IMR-90 (cell line): ENCODE measurements at regions not wholly inside any gene's neighbourhood (a gene's known extent, or its start where the extent isn't known, plus 50 kb on each side); places are given as distances from the start of the nearest gene placed in this dataset.

Source experiments
- BHLHE40 ChIP-seq: fragments of 150-350 bp; IDR thresholded peaks from 2 replicates; pipeline ENCODE4 v1.6.1; 2016; ENCODE audit warnings: mild to moderate bottlenecking, low read depth, low read length
- CEBPB ChIP-seq: IDR thresholded peaks from 2 replicates; pipeline ENCODE4 v1.6.1; 2012; ENCODE audit warnings: low read depth, low read length, improper control_type of control experiment
- CHD1 ChIP-seq: IDR thresholded peaks from 2 replicates; pipeline ENCODE4 v1.6.1; 2012; ENCODE audit warnings: low read depth, low read length, improper control_type of control experiment
- MAZ ChIP-seq: IDR thresholded peaks from 2 replicates; pipeline ENCODE4 v1.6.1; 2012; ENCODE audit warnings: low read depth, mild to moderate bottlenecking, low read length, improper control_type of control experiment, moderate library complexity, borderline replicate concordance
- MXI1 ChIP-seq: IDR thresholded peaks from 2 replicates; pipeline ENCODE4 v1.6.1; 2012; ENCODE audit warnings: low read depth, mild to moderate bottlenecking, low read length, moderate library complexity, borderline replicate concordance
- POLR2A ChIP-seq: IDR thresholded peaks from 2 replicates; pipeline ENCODE4 v1.6.1; 2012; ENCODE audit warnings: mild to moderate bottlenecking, low read depth, low read length
- RAD21 ChIP-seq: IDR thresholded peaks from 2 replicates; pipeline ENCODE4 v1.6.1; 2012; ENCODE audit warnings: low read length, improper control_type of control experiment
- RFX5 ChIP-seq: IDR thresholded peaks from 2 replicates; pipeline ENCODE4 v1.8.0; 2012; ENCODE audit warnings: low read depth, mild to moderate bottlenecking, low read length, moderate library complexity
- TF ChIP-seq, protein P1 (sequence below): conservative IDR thresholded peaks from 2 replicates; pipeline ENCODE4 v1.5.1; 2012; ENCODE audit warnings: mild to moderate bottlenecking, low read depth, low read length, improper control_type of control experiment
- TF ChIP-seq, protein P2 (sequence below): fragments of 150-350 bp; IDR thresholded peaks from 2 replicates; pipeline ENCODE4 v1.6.1; 2017; ENCODE audit warnings: mild to moderate bottlenecking, antibody characterized with exemption, low read length, low read depth
- TF ChIP-seq, protein P3 (sequence below): fragments of 150-350 bp; IDR thresholded peaks from 2 replicates; pipeline ENCODE4 v1.6.1; 2016; ENCODE audit warnings: low read depth, mild to moderate bottlenecking, low read length, moderate library complexity, borderline replicate concordance

GRCh38 chr4:132071815-132072214 lies 1077.3 kb upstream of the PCDH10 start:
- TF ChIP-seq BHLHE40, result no peak
- no peak for TF ChIP-seq POLR2A
- TF ChIP-seq, protein P1, sequence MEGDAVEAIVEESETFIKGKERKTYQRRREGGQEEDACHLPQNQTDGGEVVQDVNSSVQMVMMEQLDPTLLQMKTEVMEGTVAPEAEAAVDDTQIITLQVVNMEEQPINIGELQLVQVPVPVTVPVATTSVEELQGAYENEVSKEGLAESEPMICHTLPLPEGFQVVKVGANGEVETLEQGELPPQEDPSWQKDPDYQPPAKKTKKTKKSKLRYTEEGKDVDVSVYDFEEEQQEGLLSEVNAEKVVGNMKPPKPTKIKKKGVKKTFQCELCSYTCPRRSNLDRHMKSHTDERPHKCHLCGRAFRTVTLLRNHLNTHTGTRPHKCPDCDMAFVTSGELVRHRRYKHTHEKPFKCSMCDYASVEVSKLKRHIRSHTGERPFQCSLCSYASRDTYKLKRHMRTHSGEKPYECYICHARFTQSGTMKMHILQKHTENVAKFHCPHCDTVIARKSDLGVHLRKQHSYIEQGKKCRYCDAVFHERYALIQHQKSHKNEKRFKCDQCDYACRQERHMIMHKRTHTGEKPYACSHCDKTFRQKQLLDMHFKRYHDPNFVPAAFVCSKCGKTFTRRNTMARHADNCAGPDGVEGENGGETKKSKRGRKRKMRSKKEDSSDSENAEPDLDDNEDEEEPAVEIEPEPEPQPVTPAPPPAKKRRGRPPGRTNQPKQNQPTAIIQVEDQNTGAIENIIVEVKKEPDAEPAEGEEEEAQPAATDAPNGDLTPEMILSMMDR, result no peak
- TF ChIP-seq, protein P2, sequence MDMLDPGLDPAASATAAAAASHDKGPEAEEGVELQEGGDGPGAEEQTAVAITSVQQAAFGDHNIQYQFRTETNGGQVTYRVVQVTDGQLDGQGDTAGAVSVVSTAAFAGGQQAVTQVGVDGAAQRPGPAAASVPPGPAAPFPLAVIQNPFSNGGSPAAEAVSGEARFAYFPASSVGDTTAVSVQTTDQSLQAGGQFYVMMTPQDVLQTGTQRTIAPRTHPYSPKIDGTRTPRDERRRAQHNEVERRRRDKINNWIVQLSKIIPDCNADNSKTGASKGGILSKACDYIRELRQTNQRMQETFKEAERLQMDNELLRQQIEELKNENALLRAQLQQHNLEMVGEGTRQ, result no peak
- TF ChIP-seq, protein P3, sequence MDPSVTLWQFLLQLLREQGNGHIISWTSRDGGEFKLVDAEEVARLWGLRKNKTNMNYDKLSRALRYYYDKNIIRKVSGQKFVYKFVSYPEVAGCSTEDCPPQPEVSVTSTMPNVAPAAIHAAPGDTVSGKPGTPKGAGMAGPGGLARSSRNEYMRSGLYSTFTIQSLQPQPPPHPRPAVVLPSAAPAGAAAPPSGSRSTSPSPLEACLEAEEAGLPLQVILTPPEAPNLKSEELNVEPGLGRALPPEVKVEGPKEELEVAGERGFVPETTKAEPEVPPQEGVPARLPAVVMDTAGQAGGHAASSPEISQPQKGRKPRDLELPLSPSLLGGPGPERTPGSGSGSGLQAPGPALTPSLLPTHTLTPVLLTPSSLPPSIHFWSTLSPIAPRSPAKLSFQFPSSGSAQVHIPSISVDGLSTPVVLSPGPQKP, result no peak
- TF ChIP-seq RFX5, result no peak
- no peak for TF ChIP-seq MXI1
- TF ChIP-seq CEBPB, result no peak
- no peak for TF ChIP-seq MAZ
- TF ChIP-seq CHD1, result no peak
- no peak for TF ChIP-seq RAD21
